ENCODE measurements at regions not wholly inside any gene's neighbourhood (a gene's known extent, or its start where the extent isn't known, plus 50 kb on each side); places are given as distances from the start of the nearest gene placed in this dataset.
A peak's percentile ranks its signal among the peaks of the same experiment; 100 is the strongest.

GRCh38 chr11:19661827-19662226 is 50.8 kb upstream of the NAV2 start:
- no peak for DNase-seq

GRCh38 chr11:19660076-19660475 is 52.6 kb upstream of the NAV2 start:
- DNase-seq: peak; percentile 34

GRCh38 chr11:19659529-19659928 is 53.1 kb upstream of the NAV2 start:
- no peak for DNase-seq

DNA sequence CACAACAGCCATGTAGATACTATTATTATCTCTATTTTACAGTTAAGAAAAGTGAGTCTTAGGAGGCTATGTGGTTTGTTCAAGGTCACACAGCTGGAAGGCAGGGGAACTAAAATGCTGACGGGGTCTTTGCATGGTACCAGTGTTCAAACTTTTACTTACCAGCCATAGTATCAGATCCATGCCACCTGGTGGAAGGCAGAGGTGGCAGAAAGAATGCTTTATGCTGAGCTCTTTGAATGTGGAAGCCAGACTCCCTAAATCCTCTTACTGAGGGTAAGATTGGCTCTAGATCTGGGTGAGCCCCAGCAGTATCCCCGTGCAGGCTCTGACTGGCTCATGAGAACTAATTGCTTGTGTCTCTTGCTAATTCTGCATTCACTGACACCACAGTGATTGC is 54.3 kb upstream of the NAV2 start:
- no peak for DNase-seq

GRCh38 chr11:19656140-19656541 is 56.5 kb upstream of the NAV2 start:
- DNase-seq: no peak

DNA sequence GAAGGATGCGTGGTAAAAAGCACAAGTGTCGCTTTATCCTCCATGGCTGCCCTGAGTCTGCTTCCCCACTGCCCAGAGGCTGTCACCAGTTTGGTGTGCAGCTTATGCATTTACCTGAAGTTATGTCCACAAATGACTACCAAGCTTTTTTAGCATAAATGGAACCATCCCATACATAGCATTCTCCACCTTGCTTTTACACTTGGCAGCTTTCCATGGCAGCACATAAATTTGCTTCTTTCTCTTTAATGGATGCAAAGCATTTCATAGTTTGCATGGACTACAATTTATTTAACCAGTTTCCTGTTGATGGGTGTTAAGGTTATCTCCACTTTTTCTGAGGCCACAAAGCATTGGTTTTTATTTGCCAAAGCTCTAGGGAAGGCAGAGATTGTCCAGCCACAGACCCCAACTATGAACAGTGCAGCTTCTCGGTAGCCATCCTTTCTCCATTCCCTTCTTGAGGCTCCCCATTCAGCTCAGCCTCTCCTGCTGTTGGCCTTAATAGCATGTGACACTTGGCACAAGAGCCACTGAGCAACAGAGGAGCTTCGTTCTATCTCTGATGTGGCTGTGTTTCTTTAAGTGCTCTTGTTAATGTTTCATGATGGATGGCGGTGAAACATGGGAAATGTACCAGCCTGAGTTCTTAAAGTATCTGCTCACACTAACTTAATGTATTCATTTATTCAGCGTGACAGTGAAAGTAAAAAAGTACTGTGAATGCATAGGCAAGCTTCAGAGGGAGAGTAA is 59.8 kb upstream of the NAV2 start:
- no peak for DNase-seq

- DNase-seq: no peak
These were observed 61.0 kb upstream of the NAV2 start for GRCh38 chr11:19651653-19652052.

GRCh38 chr11:19651028-19651427 is 61.6 kb upstream of the NAV2 start:
- DNase-seq: no peak

DNA sequence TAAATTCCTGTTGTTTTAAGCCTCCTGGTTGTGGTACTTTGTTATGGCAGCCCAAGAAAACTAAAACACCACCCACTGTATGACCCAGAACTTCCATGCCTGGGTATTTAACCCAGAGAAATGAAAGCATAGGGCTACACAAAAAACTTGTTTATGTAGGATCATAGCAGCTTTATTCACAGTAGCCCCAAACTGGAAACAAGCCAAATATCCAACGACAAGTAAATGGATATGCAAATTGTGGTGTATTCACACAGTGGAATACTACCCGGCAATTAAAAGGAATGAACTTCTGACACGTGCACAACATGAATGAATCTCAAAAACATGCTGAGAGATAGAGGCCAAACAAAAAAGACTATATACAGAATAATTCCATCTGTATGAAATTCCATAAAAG is 62.2 kb upstream of the NAV2 start:
- no peak for DNase-seq

- DNase-seq: no peak
These were observed 62.9 kb upstream of the NAV2 start for GRCh38 chr11:19649751-19650150.

- no peak for DNase-seq
These were observed 64.3 kb upstream of the NAV2 start for GRCh38 chr11:19648321-19648720.

DNA sequence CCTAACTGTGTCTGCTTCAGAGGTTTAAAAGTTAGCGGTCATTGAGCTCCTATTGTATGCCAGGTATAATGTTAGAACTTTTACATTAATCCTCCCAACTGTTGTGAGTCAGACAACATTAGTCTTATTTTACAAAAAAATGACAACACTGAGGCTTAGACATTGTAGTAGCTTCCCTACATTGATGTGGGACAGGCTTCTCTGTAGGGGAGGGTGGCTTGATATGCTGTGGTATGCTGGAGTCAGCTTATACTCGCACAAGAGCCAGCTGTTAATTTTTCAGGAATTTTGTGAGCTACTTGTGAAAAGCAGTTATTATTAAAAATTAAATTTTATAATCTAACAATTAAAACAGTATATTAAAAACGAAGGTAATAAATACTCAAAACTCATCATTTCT is 64.8 kb upstream of the NAV2 start:
- no peak for DNase-seq

DNA sequence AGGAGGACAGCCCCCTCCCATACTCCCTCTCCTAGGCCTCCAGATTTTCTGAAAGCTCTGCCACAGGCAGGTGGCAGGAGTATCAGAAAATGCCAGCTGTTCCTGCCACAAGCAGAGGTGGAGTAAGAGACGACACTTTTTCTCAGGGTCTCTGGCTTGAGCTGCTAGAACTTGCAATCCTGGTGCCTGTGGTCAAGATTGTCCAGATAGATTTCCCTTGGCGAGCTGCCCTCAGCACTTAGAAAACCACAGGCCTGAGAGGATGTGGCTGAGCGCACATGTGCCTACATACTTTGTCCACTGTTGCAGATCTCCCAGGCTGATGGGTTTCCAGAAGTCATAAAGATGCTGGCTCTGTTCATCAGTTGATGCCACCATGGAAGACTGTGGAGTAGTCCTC is 65.7 kb upstream of the NAV2 start:
- peak; percentile 58 for DNase-seq

DNA sequence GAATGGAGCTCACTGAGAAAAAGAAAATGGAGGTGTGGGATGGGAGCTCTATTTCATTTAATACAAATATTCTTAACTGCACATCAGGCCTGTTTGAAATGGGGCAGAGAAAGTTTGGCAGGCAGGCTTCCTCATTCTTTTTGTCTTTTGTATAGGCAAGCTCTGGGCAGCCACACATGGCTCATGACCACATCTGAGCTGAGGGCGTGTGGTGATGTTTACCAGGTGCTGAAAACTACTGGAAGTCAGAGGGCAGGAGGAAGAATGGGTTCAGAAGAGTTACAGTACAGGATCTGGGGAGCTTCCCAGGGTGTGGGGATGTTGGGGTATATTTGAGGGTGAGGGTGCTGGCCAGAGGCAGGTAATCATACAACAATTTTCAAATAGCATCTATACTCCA is 66.3 kb upstream of the NAV2 start:
- DNase-seq: no peak

DNA sequence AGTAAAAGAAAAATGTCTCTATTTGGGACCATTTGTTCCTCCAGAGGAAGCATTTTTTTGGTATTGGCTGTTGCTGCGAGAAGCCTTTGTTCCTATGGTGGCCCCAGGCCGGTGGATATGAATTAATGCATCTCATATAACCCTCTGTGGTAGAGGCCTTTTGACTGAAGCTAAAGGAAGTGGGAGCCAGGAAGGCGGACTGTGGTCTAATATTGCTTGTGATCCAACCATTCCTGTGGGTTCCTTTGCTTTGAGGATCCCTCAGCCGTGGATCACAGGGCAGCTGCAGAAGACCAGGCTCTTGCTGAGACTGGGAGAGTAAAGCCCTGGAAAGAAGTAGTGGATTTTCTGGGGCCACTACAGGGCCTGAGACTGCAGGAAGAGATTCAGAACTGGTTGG is 68.3 kb upstream of the NAV2 start:
- DNase-seq: no peak

DNA sequence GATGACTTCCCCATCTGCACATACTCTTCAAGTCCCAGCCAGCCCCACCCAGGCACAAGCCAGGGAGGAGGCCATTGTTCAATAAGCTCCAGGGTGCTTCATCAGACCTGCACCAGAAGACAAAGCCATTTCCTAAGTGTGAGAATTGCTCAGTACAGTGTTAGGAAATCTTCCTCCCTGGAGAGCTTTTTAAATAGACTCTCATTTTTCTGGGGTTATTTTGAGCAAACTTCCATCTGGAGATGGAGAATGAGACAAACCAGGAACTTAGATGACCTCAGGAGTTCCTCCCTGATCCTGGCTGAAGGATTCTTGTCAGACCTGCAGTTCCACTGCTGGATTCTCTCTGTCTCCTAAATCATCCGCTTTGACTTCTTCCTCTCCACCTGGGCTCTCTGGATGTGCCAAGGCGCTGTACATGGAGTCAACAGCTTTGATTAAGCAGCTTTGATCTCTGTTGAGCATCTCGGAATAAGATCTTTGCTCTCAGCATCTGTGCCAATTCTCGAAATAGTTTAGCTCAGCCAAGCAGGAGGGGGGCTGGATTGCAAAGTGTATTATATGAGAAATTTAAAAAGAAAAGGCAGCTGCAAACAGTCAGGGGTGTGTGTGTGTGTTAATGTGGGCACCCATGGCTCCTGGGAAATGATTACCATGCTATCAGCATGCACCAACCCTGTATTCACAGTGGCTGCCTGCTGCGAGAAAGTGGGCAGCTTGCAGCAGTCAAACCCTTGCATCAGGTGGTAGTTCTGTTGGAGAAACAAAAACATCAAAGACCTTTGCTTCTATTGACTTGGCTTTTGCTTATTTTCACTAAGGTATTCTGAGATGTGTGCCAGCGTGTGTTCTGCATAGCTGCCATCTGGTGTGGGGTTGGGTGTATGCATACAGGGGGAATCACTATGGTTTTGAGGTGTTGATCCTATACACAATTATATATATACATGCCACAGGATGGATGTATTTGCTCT is 70.2 kb upstream of the NAV2 start:
- DNase-seq: no peak

- DNase-seq: no peak
These were observed 73.0 kb upstream of the NAV2 start for GRCh38 chr11:19639603-19640105.

GRCh38 chr11:19635332-19635731 is 77.3 kb upstream of the NAV2 start:
- DNase-seq: no peak

DNA sequence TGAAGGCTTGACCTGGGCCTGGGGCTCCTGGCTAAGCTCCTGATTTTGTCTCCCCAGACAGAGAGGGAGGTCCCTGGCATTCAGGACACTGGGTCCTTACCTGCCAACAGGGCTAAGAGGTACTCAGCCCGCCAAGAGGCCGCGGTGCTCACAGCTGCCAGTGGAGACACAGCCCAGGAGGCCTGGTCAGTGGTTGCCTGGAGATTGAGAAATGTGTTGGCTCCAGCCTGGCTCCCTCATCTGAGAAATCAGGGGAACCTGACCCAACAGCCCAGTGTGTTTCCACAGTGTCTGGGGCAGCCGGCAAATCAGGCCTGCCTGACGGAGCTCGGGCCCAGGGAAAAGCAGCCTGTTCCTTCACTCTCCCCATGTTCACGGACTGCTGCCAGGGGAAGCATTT is 79.4 kb upstream of the NAV2 start:
- DNase-seq: no peak

DNA sequence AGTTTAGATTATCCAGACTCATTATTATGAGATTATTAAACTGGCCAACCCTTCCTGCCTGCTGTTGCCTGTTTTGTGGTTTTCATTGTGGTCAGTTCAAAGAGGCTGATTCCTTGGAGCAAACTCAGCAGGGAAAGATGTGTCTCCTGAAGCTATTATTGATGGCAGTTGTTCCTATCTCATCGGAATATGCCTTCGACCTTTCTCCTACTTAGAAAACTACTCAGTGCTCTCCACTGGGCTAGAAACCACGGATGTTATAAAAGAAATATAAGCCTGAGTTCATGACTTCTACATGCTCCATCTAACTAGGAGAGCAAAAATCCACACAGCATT is 80.2 kb upstream of the NAV2 start:
- DNase-seq: peak; percentile 73

DNA sequence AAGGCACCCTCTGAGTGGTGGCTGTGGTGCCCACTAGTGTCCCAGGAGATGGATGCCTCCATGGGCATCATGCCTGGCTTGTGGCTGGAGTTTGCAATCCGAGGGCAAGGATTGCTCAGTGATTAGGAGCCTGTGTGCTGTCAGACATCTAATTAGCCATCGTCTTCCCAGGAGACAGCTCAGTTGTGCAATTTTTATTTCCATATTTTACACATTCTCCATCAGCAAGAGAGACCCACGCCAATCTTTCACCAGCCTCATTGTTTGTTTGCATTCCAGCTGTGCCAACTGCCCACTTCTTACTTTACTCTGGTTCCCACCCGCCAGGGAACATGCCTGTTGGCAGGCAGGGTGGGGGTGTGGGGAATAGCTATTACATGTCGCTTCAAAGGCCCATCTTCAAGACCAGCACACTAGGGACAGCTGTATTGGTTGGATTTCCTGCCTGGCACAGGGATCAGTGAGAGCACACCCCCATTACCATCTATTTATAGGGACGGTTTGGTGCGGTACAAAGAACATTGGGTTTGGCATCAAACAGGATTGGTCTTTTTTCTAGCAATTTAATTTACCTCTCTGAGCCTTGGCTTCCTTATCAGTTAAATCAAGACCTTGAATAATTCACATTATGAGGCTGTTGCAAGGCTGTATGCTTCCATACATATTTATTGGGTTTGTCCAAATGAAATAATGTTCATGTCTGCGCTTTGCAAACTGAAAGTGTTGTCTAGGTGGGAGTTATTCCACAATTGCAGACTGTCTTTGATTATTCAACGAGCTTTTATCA is 80.7 kb upstream of the NAV2 start:
- no peak for DNase-seq

- peak; percentile 97 for DNase-seq
These were observed 84.6 kb upstream of the NAV2 start for GRCh38 chr11:19628018-19628417.

DNA sequence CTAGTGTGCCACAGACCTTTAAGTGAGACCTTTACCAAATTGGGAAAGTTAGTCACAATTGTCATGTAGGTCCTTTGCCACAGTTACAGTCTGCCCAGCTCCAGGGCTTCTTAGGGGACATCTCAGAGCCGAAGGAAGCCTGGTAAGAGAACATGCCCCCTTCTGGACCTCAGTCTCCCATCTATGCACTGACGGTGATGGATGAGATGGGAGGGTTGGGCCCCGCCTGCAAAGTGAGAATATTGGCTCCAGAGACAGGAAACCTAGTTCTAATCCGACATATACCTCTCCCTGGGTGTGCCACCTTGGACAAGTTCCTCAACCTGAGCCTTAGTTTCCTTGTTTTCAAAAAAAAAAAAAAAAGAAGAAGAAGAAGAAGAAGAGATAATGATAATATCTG is 85.1 kb upstream of the NAV2 start:
- no peak for DNase-seq
